GM06990 (cell line): ENCODE measurements at regions not wholly inside any gene's neighbourhood (a gene's known extent, or its start where the extent isn't known, plus 50 kb on each side); places are given as distances from the start of the nearest gene placed in this dataset.

Experiments
- DNase-seq: peaks from one replicate; pipeline ENCODE4 v3.0.0-alpha.2; 2011; ENCODE audit not compliant: insufficient read length; ENCODE audit errors: extremely low read depth
- H3K27me3 ChIP-seq: replicated peaks from 2 replicates; pipeline ENCODE4 v1.6.0; 2011; ENCODE audit warnings: low read length; ENCODE audit not compliant: control insufficient read depth, insufficient read depth
- H3K36me3 ChIP-seq: 2 replicates; pipeline ENCODE4 v1.5.1; 2011; ENCODE audit warnings: low read length; ENCODE audit not compliant: control insufficient read depth, insufficient read depth
- H3K4me3 ChIP-seq: replicated peaks from 2 replicates; pipeline ENCODE4 v1.5.1; 2011; ENCODE audit warnings: low read depth, mild to moderate bottlenecking, control low read depth, low read length
- CTCF ChIP-seq: IDR thresholded peaks from 2 replicates; pipeline ENCODE4 v1.5.1; 2011; ENCODE audit warnings: low read length, control low read depth, mild to moderate bottlenecking, inconsistent platforms; ENCODE audit not compliant: insufficient read depth, poor library complexity, severe bottlenecking

- Histone ChIP-seq H3K27me3 (no peaks in the 10 kb centered on the region), H3K4me3 (no peak overlapping the region), H3K36me3 (no peaks in the 10 kb centered on the region)
- no peak for DNase-seq
- TF ChIP-seq CTCF, result no peak
These were observed 386.8 kb upstream of the PTPRD start for GRCh38 chr9:10999646-11000045.

GRCh38 chr9:11001546-11001945, 388.7 kb upstream of the PTPRD start:
- no peak for DNase-seq
- H3K27me3 ChIP-seq, result no peaks in the 10 kb centered on the region
- H3K36me3 ChIP-seq, result no peaks in the 10 kb centered on the region
- no peak overlapping the region for H3K4me3 ChIP-seq
- no peak for TF ChIP-seq CTCF

GRCh38 chr9:11002705-11003104, 389.9 kb upstream of the PTPRD start:
- no peaks in the 10 kb centered on the region for H3K36me3 ChIP-seq
- no peak overlapping the region for H3K4me3 ChIP-seq
- no peak for TF ChIP-seq CTCF
- no peaks in the 10 kb centered on the region for H3K27me3 ChIP-seq
- no peak for DNase-seq

- Histone ChIP-seq H3K4me3 (no peak overlapping the region), H3K27me3 (no peaks in the 10 kb centered on the region), H3K36me3 (no peaks in the 10 kb centered on the region)
- DNase-seq, result no peak
- TF ChIP-seq CTCF, result no peak
These were observed 391.0 kb upstream of the PTPRD start for GRCh38 chr9:11003836-11004235.

- Histone ChIP-seq H3K27me3 (no peaks in the 10 kb centered on the region), H3K4me3 (no peak overlapping the region), H3K36me3 (no peaks in the 10 kb centered on the region)
- DNase-seq, result no peak
- TF ChIP-seq CTCF, result no peak
These were observed 398.9 kb upstream of the PTPRD start for GRCh38 chr9:11011696-11012095.

- Histone ChIP-seq H3K27me3 (no peaks in the 10 kb centered on the region), H3K4me3 (no peak overlapping the region), H3K36me3 (no peaks in the 10 kb centered on the region)
- DNase-seq, result no peak
- no peak for TF ChIP-seq CTCF
These were observed 403.3 kb upstream of the PTPRD start for GRCh38 chr9:11016081-11016480.
